Pulmonary artery endothelial cell (primary cell): ENCODE measurements at regions not wholly inside any gene's neighbourhood (a gene's known extent, or its start where the extent isn't known, plus 50 kb on each side); places are given as distances from the start of the nearest gene placed in this dataset.

Experiments
- DNase-seq: peaks from one replicate; pipeline ENCODE4 v3.0.0-alpha.2; 2011; ENCODE audit warnings: low read depth, low spot score

DNA sequence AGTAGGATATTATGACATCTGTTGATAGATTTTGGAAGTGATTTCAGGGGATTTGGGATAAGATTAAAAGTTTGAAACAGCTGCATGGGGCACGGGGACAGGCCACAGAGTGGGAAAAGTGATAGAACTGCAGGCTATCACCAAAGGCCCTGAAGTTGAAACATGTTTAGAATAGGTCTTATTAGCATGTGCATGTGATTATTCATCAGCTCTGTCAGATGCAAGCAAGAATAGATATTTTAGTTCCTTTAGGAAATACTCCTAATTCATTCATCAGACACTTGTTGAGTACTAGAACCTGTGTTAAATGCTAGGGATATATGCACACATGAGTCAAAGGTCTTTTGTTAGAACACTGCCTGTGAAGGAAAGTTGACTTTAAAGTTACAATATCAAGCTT lies 261.2 kb upstream of the MAN1A1 start:
- no peak for DNase-seq

DNA sequence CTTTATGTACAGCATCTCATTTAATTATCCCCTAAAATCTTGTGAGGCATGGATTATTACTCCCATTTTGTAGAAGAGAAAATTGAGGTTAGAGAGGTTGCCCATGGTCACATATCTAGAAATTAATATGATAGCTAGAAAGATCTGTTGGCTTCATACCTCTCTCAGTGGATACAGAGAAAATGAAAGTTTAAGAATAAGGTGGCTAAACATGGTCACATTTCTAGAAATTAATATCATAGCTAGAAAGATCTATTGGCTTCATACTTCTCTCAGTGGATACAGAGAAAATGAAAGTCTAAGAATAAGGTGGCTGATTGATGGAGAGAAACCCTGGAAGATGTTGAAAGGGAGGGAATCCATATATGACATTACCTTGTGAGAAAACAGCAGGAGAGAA lies 260.7 kb upstream of the MAN1A1 start:
- DNase-seq = no peak

DNA sequence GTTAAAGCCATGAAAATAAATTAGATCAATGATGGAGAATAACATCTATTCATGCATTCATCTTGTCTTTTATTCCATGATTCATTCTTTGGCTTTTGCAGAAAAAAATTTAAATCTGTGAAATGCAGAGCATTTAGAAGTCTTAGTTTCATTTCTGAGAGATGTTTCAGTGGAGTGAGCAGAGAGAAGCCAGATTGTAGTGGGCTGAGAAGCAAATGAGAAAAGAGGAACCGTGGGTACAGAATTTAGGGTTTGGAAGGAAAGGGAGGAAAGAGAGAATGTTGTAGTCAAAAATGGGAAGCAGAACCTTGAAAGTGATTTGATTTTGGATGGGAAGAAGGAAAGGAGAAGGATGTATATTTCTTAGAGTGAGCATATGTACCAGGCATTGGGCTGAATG lies 260.3 kb upstream of the MAN1A1 start:
- no peak for DNase-seq

DNA sequence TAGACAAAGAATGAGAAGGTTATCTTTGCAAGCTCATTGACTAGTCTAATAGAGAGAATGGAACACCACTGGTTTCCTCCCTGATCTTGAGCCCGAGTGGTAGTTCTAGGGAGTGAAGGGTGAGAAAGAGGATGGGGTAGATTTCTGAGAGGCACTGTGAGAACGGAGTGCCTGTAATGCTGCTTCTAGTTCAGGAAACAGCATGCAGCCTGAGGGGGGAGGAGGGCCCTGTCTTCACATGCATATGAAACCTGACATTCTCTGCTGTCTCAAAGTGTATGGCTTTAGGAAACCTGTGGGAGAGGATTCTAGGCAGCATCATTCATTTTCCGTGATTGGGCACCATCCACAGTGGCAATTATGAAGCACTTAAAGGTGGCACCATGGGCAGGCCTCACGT lies 259.4 kb upstream of the MAN1A1 start:
- no peak for DNase-seq

DNA sequence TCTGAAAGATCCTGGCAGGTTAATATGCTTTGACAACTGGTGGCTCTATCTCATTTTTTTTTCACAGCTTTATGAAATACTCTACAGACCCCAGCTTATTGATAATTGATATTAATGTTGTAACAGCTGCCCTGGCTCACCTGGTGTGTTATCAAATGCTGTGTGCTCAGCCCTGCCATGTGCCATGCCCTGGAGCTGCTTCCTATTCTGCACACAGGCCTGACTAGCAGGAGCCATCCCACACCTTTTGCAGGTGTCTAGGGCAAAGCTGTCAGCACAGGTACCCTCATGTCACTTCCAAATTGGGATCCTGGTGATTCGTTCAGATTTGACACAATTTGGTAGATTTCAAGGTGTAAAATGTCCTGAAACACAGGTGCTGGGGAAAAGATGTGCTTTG lies 254.6 kb upstream of the MAN1A1 start:
- no peak for DNase-seq

DNA sequence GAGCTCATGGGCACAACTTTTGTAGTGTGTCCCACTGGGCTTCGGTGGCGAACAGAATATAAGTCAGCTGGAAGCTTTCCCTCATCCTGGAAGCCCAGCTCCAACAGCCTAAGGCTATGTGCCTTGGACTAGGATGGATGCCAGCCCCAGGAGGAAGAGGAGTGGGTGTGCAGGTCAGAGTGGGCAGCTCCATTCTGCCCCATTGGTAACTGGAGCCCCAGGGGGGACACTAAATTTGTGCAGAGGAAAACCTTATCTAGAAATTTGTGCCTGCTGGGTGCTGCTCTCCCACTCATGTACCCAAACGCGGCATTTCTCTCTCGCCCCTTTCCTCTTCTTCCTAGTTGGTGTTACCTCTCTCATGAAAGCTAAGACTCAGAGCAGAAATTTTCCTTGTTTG lies 253.9 kb upstream of the MAN1A1 start:
- DNase-seq = no peak

DNA sequence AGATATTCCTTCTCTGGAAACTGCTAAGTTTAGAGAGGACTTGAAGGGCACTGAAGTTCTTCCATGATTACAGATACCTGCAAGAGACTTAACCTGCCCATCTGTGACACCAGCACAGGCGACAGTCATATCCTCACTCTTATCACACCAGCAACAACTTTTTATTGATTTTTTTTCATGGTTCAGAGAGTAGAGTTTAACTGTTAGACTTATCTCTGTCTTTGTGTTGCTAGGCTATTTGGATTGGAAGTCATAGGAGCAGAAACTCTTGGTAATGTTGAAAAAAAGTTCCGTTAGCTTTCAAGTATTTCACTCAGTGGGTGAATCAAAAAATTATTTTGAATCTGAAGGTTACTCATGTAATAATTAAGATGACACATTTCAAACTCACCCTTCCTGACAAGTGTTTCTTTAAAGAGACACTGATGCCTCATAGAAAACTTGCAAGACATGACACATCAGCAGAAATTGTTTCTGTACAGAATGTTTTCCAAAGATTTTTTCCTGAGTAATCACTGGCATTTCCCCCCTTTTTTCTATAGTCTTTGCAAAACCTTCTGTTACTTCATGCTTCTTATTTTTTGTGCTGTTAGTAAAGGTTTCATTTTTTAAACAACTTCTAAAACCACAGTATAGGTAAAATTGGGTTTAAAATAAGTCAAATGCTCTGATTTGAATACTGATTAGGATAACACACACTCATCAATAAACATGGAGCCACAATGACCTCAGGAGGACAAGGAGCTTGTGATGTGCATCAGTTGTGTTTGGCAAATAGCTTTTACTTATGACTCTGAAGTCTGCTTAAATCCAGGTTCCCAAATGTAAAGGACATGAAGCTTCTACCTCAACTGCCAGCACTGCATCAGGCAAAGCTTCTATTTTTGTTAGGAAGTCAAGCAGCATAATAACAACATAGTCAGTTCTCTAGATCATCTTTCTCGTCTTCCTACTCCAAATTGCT lies 252.9 kb upstream of the MAN1A1 start:
- no peak for DNase-seq

DNA sequence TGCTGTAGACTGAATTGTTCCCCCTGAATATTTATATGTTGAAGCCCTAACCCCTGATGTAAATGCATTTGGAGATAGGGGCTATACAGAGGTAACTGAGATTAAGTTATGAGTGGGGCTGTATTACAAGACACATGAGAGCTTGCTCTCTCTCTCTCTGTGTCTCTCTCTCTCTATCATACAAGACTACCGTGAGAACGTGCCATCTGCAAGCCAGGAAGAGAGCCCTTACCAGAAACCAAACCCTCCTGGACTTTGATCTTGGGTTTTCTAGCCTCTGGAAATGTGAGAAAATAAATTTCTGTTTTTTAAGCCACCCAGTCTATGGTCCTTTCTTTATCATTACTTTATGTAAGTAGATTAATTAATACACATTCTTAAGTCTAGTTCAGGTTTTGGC lies 249.3 kb upstream of the MAN1A1 start:
- no peak for DNase-seq

DNA sequence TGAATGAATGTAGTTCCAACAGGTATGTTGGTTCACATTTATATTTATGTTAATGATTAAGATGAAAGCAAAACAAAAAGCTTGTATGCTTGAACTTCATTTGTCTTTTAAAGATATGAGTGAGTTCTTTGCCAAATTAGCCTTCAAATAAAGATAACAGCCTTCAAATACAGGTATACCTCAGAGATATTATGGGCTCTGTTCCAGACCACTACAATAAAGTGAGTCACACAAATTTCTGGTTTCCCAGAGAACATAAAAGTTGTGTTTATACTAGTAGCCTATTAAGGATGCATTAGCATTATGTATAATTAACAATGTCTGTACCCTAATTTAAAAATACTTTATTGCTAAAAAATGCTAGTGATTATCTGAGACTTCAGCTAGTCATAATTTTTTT lies 245.3 kb upstream of the MAN1A1 start:
- DNase-seq = no peak

DNA sequence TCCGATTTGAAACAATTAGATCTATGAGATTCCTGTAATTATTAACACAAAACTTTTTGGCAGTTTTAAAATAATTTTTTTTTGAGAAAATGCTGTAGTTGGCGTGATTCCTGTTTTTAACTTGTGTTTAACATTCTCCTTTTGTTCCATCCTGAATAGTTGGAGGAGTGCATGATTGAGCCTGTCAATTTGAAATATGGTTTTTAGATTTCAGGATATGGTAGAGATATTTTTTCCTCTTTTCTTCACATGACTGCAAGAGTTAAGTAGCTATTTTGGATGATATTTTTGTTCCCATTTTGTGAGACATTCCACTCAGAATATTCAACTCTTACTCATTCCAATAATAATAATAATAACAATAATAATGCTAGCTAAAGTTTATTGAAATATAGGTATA lies 241.7 kb upstream of the MAN1A1 start:
- no peak for DNase-seq

DNA sequence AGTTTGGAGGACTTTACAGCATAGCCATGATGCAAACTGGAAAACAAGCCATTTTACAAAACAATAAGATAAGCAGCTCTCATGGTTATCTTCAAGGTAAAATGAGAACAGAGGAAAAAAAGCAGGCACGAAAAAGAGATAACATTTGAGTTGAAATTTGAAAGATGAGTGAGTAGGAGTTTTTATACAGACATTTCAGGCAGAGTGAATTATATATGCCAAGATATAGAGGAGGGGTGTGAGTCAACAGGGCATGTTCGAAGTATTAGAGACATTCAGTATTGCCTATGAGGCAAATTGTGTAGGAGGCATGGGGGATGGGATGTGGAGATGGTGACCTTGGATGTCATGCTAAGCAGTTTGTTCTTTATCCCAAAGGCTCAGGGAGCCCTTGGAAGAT lies 240.5 kb upstream of the MAN1A1 start:
- DNase-seq = no peak

DNA sequence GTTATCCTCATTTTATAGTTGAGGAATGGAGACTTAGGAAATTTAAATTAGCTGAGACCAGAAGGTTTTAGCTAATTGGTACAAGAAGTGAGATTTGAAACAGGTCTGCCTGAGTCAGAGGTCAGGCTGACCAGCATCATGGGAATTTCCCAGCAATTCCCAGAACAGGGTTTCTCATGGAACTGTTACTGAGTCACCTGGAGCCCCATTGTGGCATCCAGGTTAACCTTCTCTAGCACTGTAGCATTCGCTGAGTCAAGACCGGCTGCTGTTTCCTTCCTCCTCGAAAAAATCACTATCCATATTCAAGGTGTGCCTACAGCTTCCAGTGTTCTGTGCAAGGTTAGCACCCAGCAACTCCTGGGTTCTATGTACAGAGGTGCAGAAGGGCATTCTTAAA lies 238.0 kb upstream of the MAN1A1 start:
- DNase-seq = no peak

DNA sequence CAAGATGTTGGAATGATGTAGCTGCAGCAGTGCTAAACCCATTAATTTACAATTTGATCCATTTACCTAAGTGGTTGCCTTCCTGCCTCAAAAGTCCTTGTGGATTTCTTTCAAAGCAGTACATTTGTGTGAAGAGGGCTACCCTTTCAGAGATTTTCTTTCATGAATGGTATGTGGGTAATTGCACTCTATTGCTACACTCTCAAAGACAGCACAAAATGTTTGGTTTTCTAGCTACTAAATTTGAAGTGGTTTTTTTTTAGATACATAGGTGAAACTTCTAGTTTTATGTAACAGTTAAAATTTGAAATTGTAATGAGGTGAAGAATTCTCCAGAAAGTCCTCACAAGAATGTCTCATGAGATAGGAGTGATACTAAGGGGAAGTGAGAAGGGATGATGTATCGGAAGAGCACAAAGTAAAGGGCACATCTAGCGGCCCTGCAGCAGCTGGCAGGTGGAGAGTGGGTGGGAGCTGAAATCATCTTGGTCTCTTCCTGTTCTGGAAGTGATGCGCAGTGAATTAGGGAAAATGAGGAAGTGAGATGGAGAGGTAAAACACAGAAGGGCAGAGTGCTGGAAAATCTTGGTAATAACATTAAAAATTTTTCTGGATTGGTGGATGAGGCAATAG lies 236.8 kb upstream of the MAN1A1 start:
- no peak for DNase-seq

DNA sequence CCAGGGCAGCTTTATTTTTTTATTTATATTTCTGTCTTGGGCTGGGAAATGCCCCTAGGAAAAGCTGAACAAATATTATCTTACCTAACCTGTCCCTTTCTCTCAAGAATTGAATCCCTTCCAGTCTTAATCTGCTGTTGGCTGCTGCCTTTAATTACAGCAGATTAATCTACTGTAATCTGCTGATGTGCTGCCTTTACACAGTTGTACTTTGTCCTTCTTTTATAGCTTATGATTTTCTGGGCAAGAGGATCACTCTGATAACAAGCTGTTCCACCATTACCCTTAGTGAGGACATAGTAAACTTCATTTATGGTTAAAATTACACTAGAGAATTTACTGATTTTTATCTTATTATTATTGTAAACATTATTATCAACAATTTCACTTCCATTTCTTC lies 234.5 kb upstream of the MAN1A1 start:
- no peak for DNase-seq

DNA sequence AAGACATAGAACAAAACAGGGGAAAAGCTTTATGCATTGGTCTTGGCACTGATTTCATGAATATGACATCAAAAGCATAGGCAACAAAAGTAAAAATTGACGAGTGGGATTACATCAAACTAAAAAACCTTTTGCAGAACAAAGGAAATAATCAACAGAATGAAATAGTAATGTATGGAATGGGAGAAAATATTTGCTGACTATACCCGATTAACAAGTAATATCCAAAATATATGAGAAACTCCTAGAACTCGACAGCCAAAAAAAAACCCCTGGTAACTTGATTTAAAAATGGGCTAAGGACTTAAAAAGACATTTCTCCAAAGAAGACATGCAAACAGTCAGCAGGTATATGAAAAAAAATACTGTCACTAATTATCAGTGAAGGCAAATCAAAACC lies 231.7 kb upstream of the MAN1A1 start:
- no peak for DNase-seq

DNA sequence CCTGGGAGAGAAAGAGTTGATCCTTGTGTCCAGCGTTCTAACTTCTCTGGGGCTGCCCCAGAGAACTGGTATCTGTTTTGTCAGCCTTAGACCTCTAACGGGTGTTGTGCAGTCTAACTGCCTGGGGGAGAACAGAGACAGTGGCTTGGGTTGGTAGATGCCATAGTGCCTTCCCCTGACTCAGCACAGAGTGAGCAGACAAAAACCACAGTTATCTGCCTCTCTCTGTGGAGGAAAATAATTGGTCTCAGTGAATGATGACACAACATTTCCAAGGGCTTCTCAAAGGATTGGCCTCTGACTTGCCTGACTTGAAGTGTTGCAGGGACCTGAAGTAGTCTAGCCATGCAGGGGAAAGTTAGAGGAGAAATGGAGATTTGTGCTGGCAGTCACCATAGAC lies 226.2 kb upstream of the MAN1A1 start:
- no peak for DNase-seq

DNA sequence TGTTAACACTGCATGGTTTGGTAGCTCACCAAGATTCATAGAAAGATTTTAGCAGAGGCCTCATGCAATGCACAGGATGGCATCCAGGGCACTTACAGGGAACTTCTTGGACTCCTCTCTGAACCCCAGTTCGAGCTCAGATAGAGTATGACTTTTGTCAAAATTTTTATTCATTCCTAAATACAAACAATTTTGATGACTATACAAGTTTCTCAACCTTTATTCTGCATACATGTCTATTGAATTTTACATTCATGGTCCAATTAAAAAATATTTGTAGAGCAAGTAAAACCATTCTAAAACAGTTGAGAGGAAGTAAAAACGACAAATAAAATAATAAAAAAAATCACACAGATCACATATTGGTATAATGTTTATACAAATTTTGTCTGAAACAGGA lies 219.0 kb upstream of the MAN1A1 start:
- DNase-seq = no peak

DNA sequence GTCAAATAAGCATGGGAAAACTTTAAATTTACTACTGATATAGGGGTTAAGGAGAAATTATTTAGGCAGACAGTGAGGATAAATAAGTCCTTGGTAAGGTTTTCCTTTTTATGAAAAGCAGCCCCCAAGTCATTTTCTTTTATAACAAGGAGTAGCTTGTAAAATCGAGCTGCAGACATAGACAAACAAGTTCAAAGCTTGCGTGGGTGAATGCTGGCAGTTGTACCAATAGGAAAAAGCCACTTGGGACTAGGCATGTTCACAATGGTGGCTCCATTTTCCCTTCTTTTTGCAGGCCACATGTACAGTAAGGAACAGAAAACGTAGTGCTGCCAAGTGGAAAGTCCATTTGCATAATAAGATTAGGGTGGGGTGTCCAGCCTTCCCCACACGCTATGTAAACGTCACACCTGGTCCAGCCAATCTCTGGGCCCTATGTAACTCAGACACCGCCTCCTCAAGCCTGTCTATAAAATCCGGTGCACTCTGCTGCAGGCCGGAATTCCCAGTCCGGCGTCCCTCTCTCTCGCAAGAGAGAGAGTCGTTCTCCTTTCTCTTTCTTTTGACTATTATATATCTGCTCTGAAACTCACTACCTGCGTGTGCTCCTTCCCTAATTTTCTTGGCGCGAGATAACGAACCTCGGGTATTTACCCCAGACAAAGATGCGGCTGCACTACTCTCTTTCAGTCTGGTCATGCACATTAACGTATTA lies 217.1 kb upstream of the MAN1A1 start:
- no peak for DNase-seq

DNA sequence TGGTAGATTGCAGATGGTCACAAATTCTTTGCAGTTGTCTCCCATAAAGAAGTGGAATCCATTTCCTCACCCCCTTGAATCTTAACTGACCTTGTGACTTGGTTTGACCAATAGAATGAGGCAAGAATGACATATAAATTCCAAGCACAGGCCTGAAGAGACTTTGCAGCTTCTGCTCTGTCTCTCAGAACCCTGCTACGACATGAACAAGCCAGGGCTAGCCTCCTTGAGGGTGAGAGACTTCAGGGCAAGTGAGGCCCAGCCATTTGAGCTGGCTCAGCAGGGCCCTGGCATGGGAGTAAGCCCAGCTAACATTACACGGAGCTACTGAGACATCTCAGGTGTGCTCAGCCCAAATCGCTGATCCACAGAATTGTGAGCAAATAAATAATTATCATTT lies 216.3 kb upstream of the MAN1A1 start:
- no peak for DNase-seq

DNA sequence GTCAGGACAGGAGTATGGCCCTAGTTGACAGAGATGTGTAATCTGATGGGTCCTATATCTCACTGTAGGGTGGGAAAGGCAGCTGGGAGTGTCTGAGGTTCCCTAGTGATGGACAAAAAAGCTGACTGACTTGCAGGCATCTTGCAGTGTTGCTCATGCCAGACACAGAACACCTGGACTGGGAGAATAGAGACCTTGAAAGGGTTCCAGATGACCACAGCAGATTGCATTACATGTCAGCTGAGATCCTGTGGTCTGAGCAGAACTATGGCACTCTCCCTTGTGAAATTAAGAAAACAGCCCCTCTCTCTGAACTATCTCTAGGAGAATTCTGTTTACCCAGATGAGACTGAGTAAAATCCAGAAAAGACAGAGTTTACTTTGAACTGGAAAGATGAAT lies 212.6 kb upstream of the MAN1A1 start:
- no peak for DNase-seq

DNA sequence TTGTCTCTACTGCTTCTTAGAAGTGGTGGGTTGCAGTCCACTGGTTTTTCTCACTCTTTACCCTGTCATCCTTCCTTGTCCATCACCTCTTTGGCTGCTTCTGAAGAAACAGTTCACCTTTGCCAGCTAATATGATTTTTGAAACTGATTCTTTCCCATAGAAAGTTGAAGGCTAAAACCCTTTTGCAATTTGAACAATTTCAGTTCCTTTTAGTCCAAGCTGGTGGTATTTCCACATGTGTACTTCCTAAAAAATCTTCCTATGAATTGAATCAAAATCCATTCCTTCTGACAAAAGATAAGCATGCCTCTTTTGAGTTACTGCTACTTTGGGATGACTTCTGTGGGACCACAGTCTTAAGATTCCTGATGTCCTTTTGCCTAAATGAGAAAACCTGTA lies 210.0 kb upstream of the MAN1A1 start:
- DNase-seq = no peak

DNA sequence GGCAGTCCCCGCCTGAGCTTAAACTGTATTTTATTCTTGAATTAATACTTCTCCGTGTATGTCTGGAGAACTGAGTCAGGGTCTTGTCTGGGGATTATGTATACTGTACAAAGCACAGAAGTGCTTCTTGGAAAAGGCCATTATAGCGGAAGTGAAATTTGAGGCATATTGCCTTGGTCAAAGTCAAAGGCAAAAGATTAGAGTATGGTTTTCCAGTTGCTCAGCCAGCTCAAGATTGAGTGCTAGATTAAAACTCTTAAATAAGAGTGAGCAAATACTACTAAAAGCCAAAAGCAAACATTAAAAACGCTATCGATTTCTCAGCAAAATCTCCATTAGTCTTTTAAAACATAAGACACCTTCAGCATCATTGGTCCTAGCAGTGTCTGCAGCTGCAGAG lies 207.7 kb upstream of the MAN1A1 start:
- DNase-seq = no peak

DNA sequence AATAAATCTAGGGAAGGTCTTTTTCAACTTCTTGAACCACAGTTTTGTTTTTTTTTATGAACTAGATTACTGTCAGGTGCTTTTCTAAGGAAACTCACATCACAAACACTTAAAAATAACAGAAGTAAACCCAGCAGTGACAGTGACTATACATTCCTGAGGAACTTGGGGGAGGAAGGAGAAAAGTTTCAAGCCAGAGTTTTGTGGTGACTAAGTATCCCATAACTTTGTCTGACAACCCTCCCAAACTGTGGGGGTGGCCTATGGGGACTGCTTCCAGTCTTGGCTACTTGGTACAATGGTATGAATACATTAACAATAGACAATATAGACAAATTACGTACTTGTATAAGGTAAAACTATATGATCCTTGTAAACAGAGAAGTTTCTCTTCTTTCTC lies 202.5 kb upstream of the MAN1A1 start:
- DNase-seq = no peak
